GM18517 (cell line): ENCODE measurements at regions not wholly inside any gene's neighbourhood (a gene's known extent, or its start where the extent isn't known, plus 50 kb on each side); places are given as distances from the start of the nearest gene placed in this dataset.

Experiments used
- ATAC-seq: cut with Tn5 transposase; IDR thresholded peaks from one replicate; pipeline ENCODE4 v1.9.1; 2021; ENCODE audit warnings: mild to moderate bottlenecking, moderate library complexity; ENCODE audit not compliant: unreplicated experiment

DNA sequence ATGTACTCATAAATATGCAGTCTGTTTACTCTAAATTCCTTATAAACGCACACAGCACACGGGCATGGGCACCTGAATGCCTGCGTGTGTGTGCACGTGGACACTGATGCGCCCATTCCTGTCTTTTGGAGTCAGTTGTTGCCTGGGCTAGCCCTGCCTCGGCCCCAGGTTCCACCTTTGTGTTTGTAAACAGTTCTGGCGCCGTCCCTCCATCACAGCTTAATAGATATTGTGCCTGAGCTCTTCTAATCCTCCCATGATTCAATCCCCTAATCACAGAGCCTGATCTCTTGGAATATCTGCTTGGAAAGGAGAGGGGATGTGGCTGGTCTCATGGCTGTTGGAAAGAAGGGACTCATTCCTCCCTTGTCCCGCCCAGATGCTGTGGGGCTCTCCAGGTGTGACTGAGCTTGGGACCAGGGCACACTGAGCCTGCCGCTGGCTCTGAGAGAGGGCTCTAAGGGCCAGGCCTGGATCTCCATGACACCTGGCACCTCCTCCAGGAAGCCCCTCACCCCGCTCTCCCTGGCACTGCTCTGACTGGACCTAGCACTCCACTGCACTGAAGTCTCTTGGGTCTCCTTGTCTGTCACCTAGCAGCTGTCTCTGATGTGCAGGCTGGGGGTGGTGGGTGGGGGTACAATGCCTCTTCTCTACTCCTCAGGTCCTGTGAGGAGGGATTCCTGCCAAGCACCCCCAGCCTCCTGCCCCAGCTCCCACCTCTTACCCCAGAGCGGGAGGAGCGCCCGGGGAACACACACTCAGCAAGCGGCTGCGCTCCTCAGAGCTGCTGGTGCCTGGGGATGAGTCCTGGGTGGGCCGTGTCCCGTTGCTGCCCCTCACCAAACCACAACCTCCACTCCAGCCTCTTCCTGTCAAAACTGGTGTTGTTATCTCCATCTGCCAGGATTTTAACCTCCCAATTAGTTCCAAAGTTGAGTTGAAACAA, 181.3 kb downstream of the INHBB start:
- no peak for ATAC-seq

DNA sequence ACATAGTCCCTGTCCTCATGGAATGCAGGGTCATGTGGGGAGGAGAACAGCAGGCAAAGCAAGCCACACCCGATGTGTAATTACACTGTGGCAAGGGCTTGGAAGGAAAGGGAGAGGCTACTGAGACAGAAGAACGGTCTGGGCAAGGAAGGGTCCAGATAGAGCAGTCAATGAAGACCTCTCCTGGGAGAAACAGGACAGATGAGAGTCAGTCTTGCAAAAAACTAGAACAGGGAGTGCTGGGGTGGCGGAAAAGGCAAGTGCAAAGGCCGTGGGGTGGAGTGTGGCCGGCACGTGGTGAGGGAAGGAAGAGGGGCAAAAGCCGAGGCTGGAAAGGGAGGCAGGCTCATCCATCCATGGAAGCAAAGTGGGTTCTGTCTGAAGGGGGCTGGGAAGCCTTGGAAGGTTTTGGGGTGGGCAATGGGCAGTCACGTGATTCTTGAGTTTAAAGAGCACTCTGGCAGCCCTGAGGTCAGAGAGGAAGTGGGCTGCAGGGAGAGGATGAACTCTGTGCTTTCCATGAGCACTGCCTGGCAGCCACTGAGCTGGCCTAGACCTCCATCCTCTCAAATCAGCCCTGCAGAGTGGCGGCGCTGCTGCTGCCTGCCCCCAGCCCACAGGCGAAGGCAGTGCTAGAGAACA, 182.2 kb downstream of the INHBB start:
- ATAC-seq: no peak

DNA sequence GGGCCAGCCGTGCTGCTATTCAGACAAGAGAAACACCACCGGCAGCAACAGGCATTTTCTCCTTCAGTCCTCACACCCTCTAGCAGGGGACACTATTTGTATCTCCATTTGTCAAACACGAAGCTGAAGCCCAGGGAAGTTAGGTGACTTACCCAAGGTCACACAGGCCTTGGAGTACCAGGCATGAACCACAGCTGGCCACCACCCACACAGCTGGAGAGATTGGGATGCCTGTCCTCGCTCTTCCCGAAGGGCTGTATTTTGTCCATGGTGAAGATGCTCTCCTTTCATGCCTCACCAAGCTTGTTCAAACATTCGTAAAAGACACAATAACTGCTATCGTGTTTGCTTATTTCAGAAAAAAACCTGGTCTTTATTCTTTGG, 182.7 kb downstream of the INHBB start:
- ATAC-seq: no peak

DNA sequence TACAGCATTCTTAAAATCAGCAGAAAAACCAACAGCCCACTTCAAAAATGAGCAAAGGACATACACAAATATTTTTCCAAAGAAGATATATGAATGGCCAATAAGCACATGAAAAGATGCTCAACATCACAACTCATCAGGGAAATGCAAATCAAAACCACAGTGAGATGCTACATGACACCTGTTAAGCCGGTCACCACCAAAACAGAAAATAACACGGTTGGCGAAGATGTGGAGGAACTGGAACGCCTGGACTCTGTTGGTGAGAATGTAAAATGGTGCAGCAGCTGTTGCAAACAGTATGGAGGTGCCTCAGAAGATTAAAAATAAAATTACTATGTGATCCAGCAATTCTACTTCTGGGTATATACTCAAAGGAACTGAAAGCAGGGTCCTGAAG, 184.8 kb downstream of the INHBB start:
- no peak for ATAC-seq

DNA sequence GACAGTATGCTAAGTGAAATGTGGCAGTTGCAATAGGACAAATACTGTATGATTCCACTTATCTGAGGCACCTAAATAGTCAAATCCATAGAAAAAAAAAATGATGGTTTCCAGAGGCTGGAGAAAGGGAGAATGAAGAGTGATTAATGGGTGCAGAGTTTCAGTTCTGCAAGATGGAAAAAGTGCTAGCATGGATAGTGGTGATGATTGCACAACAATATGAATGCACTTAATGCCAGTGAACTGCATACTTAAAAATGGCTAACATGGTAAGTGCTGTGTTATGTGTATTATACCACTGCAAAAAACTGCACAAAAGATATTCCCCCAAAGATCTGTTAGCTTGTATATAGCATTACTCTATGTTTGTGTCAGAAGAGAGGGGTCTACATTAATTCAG, 185.4 kb downstream of the INHBB start:
- no peak for ATAC-seq

DNA sequence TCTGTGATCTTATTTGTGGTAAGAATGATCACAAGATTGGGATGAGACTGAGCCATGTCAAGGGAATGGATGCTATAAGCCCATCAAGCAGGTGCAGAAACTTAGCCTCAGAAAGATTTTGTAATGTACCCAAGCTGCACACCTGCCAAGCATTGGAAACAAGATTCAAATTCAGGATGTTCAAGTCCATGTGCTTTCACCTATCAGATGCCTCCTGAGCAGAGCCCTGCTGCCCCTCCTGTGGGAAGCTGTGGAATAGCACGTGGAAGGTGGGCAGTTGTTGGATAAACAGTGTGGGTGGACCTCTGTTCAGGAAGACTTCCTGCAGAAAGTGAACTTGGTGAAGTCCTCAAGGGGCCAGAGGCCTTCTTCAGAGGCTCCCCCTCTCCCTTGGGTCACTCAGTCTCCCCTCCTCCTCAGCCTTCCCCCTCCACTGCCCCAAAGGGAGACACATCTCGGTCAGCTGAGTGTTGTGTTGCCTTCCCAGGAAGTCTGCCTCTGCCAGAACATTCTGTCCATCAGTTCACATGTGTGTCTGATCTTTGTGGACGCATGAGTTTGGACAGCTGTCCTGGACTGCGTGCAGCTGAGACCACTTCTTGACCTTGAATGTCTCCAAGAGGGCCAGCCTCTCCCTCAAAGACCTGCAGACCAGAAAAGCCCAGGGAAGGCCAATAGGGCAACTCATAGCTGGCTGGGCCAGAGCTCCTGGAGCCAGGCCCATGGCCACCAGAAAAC, 186.1 kb downstream of the INHBB start:
- no peak for ATAC-seq

DNA sequence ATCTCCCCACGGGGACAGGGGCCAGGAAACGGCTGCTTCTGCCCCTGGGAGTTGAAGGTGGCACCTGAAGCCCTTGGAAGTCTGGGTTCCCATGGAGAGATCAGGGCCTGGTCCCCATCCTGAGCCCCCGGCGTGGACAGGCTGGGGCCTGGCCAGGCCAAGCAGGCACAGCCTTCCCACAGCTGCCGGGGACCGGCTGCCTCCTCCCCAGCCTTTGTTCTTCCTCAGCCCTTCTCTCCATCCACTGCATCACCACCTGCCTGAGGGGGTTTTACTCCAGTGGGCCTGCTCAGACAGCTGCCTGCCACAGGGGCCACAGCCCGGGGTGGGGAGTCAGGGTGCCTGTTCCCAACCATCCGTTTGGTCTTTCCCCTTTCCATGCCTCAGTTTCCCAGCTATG, 187.7 kb downstream of the INHBB start:
- ATAC-seq: no peak

DNA sequence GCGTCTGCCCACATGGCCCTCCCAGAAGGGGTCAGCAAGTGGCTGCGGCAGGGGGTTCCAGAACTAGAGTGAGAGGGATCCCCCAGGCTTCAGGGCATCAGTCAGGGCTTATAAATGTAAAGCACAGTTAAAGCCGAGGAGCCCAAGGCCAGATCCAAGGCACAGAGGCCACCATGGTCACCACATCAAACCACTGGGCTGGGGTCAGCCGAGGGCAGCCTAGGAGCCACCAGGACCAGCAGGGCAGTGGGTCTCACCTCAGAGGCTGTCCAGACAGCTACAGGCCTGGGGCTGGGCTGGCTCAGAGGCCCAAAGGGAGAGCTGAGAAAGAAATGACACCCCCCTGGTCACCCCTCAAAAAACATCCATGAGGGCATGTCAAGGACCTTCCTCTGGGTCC, 188.5 kb downstream of the INHBB start:
- no peak for ATAC-seq

DNA sequence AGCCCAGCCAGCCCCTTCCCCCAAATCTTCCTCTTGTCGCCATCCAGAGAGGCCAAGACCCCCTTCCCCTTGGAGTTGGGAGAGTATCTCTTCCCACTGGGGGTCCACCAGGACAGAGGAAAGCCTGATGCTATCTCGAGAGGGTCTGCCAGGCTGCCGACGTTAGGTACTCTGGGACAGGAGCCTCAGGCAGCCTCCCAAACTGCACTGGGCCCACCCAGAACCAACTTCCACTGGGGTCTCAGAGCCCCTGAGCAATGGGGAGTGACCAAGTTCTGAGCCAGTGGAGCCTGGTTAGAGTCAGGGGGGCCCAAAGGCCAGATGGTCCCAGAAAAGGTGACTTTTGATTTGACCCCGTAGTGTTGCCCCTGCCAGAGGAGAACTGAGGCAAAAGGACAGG, 189.1 kb downstream of the INHBB start:
- no peak for ATAC-seq

DNA sequence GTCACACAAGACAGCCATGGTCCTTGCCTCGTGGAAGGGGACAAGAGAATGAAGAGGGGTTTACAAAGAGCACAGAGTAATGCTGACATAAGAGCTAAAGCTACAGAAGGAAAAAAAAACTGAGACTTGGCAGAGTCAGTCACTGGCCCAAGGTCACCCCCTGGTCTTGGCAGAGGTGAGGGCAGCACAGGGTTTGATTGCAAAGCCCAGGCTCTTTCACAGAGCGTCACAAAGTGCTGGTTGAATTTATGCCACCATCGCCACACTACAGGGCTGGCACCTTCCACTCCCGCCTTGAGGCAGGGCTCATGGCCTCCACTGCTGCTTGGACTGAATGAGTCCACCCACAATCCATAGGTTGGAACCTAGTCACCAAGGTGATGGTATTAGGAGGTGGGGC, 190.2 kb downstream of the INHBB start:
- no peak for ATAC-seq

DNA sequence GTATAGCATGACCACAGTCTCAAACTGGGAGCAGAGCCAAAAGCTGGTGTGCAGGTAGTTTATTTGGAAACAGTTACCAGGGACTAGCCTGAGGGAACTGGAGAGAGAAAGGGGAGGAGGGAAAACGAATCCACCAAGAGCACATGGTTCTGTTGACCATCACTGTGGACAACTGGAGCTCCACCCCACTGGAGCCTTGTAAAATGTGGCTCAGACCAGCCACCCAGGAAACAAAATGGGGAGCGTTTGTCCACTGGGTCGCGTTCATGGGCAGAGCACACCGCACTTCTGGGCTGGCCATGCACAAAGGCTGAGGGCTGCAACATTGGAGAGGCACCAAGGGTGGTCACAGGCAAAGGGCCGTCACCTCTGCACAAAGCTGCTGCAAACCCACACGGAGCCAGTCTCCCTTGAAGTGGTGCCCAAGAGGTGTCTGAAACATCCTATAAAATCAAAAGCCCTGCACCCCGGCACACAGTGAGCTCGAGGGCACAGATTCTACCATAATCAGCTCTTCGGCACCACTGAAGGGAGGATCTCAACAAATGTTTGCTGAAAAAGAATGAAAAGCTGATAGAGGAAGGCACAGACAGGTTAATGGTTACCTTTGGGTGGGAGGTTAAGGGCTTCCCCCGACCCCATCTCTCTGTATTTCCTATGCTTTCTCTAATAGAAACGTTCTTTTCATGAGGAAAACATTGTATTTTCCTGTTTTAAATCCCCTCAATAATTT, 192.9 kb downstream of the INHBB start:
- ATAC-seq: no peak

DNA sequence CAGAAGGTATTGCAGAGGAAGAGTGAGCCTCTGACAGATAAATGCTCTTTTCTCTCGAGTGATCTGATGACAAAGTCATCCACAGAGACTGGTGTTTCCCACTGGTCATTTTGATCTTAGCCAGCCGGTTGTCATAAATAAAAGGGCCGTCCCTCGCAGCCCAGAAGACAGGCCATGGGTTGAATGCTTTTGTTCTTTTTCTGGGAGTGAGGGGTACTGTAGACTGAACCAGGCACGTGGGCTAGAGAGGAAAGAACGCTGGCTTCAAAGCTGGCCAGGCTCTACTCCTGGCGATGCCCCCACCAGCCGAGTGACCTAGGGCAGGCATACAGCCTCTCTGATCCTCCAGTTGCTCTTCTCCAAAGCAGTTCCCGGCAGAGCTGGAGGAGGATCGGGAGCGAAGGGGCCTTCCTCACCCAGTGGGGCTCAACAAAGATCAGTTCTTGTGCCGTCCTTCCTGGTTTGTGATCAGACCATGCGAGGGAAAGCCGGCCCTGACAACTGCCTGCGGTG, 193.5 kb downstream of the INHBB start:
- no peak for ATAC-seq

DNA sequence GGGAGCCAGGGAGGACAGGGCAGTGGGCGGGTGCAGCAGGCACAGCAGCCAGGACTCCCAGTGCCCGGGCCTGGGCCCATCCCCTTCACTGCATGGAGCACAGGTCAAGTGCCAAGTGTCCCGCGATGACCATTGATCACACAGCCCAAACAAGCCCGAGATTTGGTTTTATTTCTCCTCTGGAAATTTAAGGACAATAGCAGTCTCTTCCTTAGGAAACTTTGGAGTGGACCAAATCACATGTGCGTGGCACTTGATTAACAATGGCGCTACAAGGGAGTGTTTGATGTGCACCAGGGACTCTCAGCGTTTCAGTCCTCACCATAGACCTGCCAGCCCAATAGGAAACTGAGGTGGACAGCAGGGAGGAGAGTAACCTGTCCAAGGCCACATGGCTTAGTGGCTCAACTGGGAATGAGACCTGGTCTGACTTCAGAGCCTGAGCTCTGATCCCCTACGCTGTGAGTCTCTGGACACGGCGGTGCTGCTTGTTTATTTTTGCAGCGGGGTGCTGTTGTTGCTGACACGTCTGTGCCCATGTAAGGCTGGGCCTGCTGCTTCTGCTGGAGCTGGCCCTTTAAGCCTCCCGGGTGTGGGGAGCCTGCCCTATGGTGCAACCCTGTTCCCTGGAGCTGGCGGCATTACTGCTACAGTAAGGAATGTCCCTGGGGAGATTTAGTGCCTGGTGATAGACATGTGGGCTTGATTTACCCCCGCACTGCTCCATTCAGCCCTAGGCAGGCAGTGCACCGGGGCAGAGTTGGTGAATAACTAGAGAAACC, 194.2 kb downstream of the INHBB start:
- ATAC-seq: no peak

DNA sequence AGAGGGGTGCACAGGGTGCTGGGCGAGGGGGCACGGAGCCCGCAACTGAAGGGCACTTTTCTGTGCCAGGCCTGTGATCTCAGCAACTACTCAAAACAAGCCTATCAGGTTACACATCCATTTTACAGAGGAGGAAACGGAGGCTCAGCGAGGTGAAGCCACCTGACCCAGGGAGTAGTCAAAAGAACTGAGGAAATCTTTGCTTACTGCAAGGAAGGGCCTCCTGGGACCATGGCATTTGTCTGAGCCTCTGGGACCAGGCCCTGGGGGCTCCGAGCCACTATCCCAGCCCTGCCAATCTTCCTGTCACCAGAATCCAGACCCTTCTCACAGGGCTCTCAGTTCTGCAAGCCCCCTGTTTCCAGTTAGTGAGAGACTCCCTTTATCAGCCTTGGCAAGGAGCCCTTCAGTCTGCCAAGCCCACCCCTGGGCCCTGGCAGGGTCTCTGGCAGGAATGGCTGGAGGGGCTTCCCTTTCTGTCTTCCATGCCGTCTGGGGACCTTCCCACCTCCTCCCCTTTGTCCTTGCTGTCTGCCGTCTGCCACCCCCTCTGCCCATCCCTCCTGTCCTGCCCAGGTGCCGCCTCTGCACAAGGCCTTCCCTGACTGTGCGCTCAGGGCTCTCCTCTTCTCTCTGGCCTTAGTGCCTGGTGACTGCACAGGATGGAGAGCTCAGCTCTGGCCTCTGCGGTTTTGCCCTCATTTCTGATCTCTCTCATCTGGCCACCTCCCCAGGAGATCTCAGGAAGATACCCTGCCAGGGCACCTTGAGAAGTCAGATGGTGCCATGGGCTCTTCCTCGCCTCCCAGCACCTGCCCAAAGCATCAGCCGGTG, 194.7 kb upstream of the GLI2 start:
- ATAC-seq: no peak

DNA sequence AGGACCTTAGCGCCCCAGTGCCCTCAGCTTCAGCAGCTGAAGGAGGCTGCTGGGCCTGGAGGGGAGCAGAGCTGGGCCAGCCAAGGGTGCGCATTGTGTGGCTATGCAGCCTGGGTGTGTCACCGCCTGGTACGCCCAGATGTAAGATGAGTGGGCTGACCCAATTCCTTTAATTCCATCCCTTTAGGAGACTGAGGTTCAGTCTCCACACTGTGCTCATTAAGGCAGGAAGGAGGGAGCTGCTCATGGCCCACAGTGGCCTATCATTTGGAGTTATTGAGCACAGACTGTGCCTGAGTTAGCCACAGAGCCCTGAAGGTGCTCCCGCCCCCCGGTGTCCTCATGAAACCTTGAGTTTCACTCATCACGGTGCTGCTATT, 194.1 kb upstream of the GLI2 start:
- ATAC-seq: no peak

DNA sequence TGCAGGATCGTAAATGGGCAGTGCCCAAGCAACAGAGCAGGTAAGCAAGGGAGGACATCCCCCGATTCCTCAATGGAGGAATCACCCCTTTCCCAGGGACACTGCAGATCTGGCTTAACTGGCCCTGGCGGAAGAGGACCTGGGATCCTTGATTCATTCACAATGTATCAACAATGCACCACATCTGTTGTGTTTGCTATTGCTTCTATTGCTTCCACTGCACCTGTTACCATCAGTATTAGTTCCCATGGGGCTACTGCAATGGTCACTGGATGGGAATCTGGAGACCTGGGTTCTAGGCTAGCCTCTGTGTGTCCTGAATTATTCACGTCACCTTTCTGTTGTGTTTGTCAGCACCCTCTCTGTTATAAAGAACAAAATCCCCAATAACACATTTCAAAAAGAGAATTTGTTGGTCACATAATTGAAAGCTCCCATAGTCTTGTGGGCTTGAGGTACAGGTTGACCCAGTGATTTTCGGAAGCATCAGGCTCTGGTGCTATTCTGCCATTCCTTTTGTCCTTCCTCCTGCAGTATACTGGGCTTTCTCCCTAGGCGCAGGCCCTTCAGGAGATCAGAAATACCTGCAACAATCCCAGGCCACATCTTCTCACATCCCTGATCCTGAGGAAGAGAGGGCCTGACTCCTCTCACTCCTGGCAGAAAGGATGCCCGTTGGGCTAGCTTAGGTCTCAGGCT, 193.5 kb upstream of the GLI2 start:
- no peak for ATAC-seq

DNA sequence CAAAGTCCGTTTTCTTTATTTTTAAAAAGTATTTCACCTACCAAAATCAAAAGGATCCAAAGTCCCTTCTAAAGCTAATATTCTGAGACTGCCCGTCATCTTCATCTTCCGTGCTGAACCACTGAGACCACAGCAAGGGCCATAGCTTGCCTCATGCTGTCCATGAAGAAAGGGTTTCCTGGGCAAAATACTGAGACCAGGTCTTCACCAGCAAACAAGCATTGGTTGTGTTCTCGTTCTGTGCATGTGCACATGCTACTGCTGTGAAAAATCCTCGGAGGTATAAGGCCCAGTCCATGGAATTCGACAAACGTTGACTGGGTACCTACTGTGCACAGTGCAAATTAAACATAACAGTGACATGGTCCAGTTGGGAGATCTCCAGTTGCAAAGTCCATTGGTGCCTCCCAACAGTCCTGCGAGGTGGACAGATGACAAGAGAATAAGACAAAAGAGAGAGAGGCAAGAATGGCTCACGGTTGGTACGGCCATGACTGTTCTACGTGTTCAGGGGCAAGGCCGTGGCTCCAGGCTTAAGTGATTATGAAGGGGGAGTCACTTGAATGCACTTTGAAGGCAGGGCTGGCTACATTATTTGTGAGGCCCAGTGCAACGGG, 192.6 kb upstream of the GLI2 start:
- no peak for ATAC-seq

DNA sequence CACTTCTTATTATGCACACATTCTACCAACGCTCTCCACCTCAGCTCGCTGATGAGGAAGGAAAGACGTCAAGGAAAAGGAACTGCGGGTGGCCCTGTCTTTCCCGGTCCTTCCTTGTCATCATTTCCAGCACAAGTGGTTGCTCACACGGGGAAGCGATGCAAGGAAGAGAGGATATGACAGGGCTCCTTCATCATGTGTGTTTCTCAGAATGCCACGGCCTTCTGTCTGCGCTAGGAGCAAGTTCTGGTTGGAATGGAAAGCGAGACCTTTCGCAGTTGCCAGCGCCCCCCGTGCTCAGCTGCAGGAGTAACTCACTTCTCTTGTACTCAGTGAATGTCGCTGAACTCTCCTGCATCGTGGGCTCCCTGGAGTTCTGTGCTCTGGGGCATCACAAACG, 191.8 kb upstream of the GLI2 start:
- no peak for ATAC-seq
